ENCODE measurements at regions not wholly inside any gene's neighbourhood (a gene's known extent, or its start where the extent isn't known, plus 50 kb on each side); places are given as distances from the start of the nearest gene placed in this dataset.

DNA sequence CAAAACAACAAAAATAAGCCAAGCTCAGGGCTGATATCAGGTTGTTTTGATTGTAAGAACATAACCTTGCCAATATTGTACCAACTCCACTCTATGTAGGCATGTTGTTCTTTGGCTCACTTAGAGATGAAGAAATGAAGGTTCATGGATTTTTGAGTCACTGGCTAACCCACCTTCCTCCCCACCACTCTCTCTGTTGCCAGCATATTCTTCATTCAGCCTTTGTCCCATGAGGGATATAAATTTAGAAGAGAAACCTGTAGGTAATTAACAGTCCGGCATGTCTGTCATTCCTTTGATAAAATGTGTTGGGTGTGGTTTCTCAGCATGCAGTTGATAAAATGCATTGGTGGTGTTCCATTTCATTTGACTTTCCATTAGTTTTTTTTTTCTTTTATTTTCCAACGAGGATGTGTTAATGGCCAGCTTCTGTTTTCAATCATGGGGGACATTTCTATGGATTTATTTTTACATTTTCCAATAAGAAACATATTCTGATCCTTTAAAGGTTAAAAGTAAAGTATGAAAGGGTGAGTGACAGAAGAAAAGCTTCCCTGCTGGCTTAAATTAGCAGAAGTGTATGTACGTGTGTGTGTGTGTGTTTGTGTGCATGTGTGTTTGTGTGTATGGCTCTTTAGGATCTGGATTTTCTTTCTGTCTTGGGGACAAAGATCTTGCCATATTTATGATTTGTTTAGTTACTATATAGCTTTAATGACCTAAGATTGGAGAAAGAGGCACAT is 166.2 kb upstream of the KCNJ16 start:
- no peak for ATAC-seq

DNA sequence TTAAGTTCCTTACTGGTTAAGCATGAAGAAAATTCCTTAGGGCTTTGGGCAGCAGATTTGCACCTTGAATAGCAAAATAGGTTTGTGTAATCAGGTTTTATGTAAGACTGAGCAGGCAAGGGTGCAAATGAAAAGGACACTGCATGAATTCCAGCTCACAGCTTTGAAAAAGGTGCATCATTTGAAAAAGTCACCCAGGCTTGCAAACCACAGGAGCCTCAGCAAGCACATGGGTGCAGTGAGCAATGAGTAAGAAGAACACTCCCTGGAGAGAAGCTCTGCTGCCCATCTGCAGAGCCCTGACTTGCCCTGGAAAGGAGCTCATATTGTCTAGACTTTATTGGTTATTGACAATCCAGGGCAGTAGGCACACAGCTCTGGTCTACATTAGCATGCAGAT is 165.6 kb upstream of the KCNJ16 start:
- no TSS peak for BruUV-seq (replicated peaks)
- in situ Hi-C loops (cut with HindIII; ENCODE audit: extremely low pct_ligation_motif_present, low pct_unique_long_range_greater_than_20kb) = no loop called here
- no peaks in the 10 kb centered on the region for H3K4me1 ChIP-seq (ENCODE audit: insufficient read depth, low read length)
- no peak for TF ChIP-seq FOSL1 (CRISPR knock-in tag; IDR thresholded peaks at IDR 0.05; ENCODE audit: borderline replicate concordance)
- H3K36me3 ChIP-seq (replicated peaks in 1 of 2; ENCODE audit: control insufficient read depth in 1 of 2, insufficient read depth in 2 of 2, low read length in 2 of 2) = no peaks in the 10 kb centered on the region
- no peak for ATAC-seq
- H3K4me2 ChIP-seq (ENCODE audit: low read depth, low read length) = no peak overlapping the region
- no peaks in the 10 kb centered on the region for H3K79me2 ChIP-seq (ENCODE audit: insufficient read depth, low read length)
- CTCF ChIA-PET (ENCODE audit: low intra/inter-chr PET ratio, low total read pairs) = no interaction called here
- no peaks in the 10 kb centered on the region for H4K20me1 ChIP-seq (ENCODE audit: insufficient read depth, low read length)
- H3K9me3 ChIP-seq (ENCODE audit: low read length) = peaks cover 91% of the 10 kb centered on the region
- no peak overlapping the region for H3K4me3 ChIP-seq (replicated peaks in 1 of 3; ENCODE audit: insufficient read depth in 1 of 3, low read depth in 2 of 3, low read length in 3 of 3)
- intact Hi-C loops (cut with micrococcal nuclease; ENCODE audit: unreplicated experiment) = no loop called here
- no peak for DNase-seq (ENCODE audit: low spot score)
- no peaks in the 10 kb centered on the region for H3K27me3 ChIP-seq (ENCODE audit: control insufficient read depth in 1 of 2, insufficient read depth in 2 of 2, low read length in 2 of 2)
- FAIRE-seq = no peak
- POLR2A ChIA-PET = no interaction called here
- H2AFZ ChIP-seq (ENCODE audit: low read length) = no peak overlapping the region
- no peak overlapping the region for H3K9ac ChIP-seq (ENCODE audit: insufficient read depth, low read depth, low read length)
- H3K27ac ChIP-seq (ENCODE audit: extremely low read length, insufficient read depth, low read length) = no peak overlapping the region

More for the DNA sequence above, 166.2 kb upstream of the KCNJ16 start:
- no peak for FAIRE-seq
- Histone ChIP-seq H2AFZ (ENCODE audit: low read length) (no peak overlapping the region), H3K27ac (ENCODE audit: extremely low read length, insufficient read depth, low read length) (no peak overlapping the region), H4K20me1 (ENCODE audit: insufficient read depth, low read length) (no peaks in the 10 kb centered on the region), H3K27me3 (ENCODE audit: control insufficient read depth in 1 of 2, insufficient read depth in 2 of 2, low read length in 2 of 2) (no peaks in the 10 kb centered on the region), H3K4me3 (replicated peaks in 1 of 3; ENCODE audit: insufficient read depth in 1 of 3, low read depth in 2 of 3, low read length in 3 of 3) (no peak overlapping the region), H3K36me3 (replicated peaks in 1 of 2; ENCODE audit: control insufficient read depth in 1 of 2, insufficient read depth in 2 of 2, low read length in 2 of 2) (no peaks in the 10 kb centered on the region), H3K4me1 (ENCODE audit: insufficient read depth, low read length) (no peaks in the 10 kb centered on the region), H3K9me3 (ENCODE audit: low read length) (peaks cover 91% of the 10 kb centered on the region), H3K4me2 (ENCODE audit: low read depth, low read length) (no peak overlapping the region), H3K9ac (ENCODE audit: insufficient read depth, low read depth, low read length) (no peak overlapping the region), H3K79me2 (ENCODE audit: insufficient read depth, low read length) (no peaks in the 10 kb centered on the region)
- ChIA-PET POLR2A (no interaction called here), CTCF (ENCODE audit: low intra/inter-chr PET ratio, low total read pairs) (no interaction called here)
- no peak for TF ChIP-seq NCOA1 (CRISPR knock-in tag; IDR thresholded peaks at IDR 0.05)
- TF ChIP-seq ZNF891 (CRISPR knock-in tag; IDR thresholded peaks at IDR 0.05) = no peak
- no peak for TF ChIP-seq SMARCE1 (IDR thresholded peaks at IDR 0.05; ENCODE audit: borderline replicate concordance)
- TF ChIP-seq SMYD3 (CRISPR knock-in tag; IDR thresholded peaks at IDR 0.05) = no peak
- no peak for TF ChIP-seq HDAC1 (CRISPR knock-in tag; IDR thresholded peaks at IDR 0.05)
- BruUV-seq (replicated peaks) = no TSS peak
- no peak for DNase-seq (ENCODE audit: low spot score)
- intact Hi-C loops (cut with micrococcal nuclease; ENCODE audit: unreplicated experiment) (no loop called here), in situ Hi-C loops (cut with HindIII; ENCODE audit: extremely low pct_ligation_motif_present, low pct_unique_long_range_greater_than_20kb) (no loop called here)
- under 1% methylated on average over 3 of the region's 3 CpGs for WGBS (ENCODE audit: low lambda C conversion rate)

All from HepG2 (cell line).